ENCODE measurements at regions not wholly inside any gene's neighbourhood (a gene's known extent, or its start where the extent isn't known, plus 50 kb on each side); places are given as distances from the start of the nearest gene placed in this dataset.

DNA sequence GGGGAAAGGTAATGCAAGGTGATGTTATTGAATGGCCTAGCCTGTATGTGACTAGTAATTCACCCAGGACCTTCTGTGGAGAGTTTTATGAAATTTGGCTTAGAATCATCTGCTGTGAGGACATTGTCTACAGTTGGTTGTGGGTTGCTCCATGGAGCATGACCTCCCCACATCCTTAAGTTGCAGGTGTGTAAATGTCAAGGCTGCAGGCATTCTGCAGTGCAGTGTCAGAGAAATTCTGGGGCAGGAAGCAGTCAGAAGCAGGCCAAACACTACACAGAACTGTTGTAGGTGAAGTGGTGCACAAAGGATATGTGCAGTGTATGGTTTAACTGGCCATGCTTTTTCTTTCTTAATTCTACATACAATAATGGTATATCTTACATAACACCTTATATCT, 588.3 kb downstream of the EBF1 start:
- no peak for TF ChIP-seq CTCF (IDR thresholded peaks at IDR 0.05)
- TF ChIP-seq POLR2AphosphoS5 (IDR thresholded peaks at IDR 0.05), result no peak

All from esophagus muscularis mucosa (tissue), 3 donors.